HG02840 (cell line): ENCODE measurements at regions not wholly inside any gene's neighbourhood (a gene's known extent, or its start where the extent isn't known, plus 50 kb on each side); places are given as distances from the start of the nearest gene placed in this dataset.
"Not testable (repeated sequence)": the region's sequence is repeated elsewhere in the genome, so short reads cannot be mapped to it uniquely, and the experiment has no call there.

Source experiments
- ATAC-seq: cut with Tn5 transposase; IDR thresholded peaks from one replicate; pipeline ENCODE4 v1.9.1; 2021; ENCODE audit warnings: mild to moderate bottlenecking, moderate library complexity, moderate number of reproducible peaks; ENCODE audit not compliant: unreplicated experiment, low FRiP score

DNA sequence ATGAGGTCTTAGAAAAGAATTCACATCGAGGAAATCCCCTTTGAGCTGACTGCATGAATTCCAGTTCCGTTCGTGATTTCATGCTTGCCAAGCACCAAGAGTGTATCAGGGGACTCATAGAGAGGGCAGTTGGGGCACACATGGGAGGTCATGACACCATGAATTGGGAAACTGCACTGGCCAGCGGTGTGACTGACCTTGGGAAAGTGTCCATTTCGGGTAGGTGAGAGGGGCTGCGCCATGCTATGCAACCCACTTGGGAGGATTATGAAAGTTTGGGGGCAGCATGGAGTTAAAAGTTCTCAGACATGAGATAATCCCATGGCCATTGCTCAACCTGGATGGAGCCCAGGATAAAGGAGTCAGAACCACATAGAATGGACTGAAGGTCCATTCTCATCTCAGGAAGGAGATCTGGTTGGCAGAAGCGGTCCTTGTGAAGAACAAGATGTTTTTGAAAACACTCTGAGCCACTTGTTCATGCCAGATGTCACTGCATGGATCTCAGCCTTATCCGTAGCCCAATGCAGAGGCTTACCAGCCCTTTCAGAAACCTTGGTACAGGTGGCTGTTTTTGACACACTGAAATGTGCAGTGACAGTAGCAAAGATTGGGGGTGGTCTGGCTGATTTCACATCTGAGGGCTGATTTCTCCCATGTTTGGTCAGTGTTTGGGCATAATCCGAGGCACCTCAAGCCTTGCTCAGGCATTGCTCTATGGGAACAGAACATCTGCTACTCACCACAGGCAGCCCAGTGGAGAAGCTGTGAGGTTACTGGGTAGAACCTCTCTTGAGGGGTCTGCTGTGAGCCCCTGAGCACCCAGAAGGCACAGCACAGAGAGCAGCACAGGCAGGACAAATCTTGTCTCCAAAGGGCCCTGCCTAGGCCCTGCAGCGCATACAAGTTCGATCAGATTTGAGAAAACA lies 252.3 kb downstream of the CXCL12 start:
- no peak for ATAC-seq

DNA sequence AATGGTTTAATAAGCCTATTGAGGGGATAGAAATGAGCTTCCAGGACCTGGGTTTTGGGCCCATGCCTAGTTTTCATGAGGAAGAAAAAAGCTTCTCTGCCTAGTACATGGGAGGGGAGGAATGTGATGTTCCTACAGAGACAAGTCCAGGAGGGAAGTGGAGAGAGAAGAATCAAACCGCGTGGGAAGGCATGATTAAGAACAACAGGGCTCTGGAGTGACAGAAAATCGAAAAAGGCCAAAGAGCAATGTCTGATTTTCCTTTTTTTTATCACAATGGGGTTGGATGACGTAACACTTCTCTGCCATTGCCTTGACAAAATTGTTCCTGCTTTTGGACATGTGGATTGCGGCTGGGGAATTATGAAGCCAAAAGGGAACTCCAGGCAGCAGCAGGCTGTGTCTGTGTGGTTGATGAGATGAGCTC lies 258.6 kb downstream of the CXCL12 start:
- no peak for ATAC-seq

DNA sequence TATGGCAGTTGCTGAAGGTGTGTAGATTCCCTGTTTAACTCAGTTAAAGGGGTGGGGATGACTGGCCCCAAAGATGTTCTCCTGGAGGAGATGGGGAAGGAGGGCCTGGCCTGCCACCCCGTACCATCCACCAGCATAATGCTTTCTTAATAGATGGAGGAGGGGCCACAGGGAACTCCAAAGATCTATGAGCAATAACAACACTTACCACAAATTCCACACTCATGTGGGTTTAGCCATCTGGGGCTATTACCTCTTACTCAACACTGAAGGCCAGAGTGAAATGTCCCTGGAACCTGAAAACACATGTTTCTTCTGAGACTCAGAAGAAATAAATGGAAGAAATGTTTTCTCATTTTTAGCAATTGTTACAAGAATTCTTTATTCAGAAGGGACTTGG lies 259.0 kb downstream of the CXCL12 start:
- no peak for ATAC-seq

DNA sequence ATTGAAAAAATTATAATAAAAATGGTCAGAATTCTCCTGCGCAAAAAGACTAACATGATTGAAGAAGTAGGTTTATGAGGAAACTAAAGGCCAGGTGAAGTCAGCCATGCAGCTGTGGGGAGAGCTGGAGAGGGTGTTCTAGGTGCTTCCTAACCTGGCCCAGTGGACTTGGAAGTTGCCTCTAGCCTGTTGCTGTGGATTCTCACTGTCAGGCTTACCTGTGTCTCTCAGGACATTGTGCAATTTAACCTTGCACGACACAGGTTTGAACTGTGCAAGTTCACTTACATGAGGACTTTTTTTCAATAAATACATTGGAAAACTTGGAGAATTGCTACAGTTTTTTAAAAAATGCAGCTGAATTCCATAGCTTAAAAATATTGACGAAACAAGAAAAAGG lies 266.4 kb downstream of the CXCL12 start:
- ATAC-seq: no peak

DNA sequence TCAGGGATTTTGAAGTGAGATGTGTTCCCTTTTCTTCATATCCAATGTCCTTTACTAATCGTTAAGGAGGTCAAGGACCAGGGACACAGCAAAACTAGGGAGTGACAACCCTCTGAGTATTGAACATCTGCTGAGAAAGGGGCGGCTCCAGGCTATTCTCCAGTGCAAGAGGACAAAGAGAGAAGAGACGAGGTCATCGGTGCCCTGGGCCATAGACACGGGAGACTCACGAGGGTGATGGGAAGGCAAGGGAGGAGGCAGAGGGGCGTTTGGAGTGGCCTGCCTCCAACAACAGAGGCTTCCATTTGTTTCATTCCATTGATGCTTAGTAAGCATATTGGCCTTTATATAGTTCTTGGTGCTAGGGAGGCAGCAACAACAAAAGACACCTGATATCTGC lies 268.4 kb downstream of the CXCL12 start:
- no peak for ATAC-seq

DNA sequence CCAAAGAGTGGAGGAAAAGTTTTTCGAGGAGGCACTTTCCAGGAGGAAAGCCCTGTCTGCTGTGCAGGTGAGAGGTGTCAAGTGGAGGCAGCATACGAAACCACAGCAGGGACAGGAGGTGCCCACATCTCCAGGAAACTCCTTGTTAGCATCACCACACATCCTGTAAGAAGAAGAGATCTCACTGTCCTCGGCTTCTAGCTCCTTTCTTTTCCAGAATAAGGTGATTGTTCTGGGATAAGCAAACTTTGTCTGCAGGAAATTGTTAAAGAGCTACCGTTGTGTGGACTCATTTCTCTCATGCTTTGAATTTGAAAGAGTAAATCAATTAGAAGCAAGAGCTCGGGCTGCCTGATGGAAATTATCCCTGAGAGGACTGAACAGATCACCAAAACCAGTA lies 269.4 kb downstream of the CXCL12 start:
- ATAC-seq: no peak

DNA sequence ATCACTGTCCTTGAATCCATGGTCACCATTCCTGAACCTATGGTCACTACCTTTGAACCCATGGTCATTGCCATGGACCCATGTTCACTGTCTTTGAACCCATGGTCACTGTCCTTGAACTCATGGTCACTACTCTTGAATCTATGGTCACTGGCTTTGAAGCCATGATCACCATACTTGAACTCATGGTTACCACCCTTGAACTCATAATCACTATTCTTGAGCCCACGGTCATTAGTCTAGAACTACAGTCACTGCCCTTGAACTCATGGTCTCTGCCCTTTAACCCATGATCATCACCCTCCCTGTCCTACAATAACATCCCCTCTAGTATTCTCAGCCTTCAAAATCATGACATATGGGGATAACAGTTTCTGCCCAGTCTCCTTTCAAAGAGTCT lies 270.5 kb downstream of the CXCL12 start:
- no peak for ATAC-seq

DNA sequence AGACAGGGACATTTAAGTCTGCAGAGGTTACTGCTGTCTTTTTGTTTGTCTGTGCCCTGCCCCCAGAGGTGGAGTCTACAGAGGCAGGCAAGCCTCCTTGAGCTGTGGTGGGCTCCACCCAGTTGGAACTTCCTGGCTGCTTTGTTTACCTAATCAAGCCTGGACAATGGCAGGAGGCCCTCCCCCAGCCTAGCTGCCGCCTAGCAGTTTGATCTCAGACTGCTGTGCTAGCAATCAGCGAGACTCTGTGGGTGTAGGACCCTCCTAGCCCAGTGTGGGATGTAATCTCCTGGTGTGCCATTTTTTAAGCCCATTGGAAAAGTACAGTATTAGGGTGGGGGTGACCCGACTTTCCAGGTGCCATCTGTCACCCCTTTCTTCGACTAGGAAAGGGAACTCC lies 272.6 kb downstream of the CXCL12 start:
- ATAC-seq: not testable (repeated sequence)

DNA sequence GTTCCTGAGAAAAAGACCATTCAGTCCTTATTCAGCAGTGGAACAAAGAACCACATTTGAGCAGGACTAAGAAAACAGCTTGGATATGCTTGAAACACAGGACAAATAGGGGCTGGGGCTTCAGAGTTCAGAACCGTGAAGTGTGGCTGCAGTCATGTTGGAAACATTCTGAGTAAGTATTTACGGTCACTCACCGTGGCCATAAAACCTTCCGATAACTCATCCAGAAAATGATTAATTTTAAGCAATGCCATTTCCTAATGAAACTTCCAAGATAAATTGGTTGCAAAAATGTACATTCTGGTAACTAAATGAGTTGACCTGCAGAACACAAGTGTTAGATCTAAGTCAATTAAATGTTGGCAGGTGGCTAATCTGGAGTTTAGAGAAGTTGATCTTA lies 279.2 kb downstream of the CXCL12 start:
- no peak for ATAC-seq

DNA sequence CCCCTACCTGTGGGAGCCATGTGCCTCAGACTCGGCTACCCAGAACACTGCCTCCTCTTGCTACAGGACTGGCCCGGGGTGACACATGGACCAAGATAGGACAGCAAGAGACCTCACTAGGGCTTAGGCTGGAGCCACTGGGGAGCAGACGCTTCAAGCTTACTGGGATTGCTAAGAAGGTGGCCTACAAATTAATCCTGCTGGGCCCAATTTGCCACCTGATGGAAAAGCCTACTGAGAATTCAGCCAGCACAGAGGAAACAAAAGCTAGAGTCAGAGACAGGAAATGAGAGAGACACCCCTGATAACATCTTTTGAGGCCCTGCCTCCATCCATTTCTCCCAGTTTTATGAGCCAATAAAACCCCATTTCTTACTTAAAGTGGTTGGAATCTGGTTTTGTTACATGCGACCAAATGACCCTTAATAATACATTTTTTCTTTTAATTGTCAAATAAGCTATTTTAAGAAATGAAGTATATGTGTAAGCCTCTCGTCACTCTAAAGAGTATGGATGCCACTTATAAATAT lies 282.1 kb downstream of the CXCL12 start:
- ATAC-seq: no peak

DNA sequence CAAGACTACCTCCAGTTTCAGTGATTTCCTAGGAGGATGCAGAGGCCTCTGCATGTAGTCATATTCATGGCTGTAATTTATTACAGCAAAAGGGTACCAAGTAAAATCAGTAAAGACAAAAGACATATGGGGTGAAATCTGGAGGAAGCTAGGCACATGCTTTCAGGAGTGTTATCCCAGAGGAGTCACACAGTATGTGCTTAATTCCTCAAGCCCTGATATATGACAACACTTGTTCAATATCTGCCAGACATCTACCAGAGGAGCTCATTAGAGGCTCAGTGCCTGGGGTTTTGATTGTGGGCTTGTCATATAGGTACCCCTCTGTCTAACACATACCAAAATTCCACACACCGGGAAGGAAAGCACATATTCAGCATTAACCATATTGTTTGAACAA lies 283.8 kb downstream of the CXCL12 start:
- ATAC-seq: no peak

DNA sequence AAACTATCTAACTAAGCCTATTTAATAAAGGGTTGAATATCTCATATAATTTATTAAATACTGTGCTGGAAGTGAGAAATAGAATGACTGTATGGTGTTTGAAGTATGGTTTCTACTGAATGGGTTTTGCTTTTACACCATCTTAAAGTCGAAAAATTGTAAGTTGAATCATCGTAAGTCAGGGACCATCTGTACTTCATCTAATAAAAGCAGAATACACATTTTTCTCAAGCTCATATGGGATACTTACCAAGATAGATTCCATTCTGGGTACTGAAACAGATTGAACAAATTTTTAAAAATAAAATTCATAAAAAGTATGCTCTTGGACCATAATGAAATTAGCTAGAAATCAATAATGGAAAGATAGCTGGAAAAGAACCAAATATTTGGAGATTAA lies 285.4 kb downstream of the CXCL12 start:
- no peak for ATAC-seq

DNA sequence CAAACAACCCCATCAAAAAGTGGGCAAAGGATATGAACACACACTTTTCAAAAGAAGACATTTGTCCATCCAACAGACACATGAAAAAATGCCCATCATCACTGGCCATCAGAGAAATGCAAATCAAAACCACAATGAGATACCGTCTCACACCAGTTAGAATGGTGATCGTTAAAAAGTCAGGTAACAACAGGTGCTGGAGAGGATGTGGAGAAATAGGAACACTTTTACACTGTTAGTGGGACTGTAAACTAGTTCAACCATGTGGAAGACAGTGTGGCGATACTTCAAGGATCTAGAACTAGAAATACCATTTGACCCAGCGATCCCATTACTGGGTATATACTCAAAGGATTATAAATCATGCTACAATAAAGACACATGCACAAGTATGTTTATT lies 288.7 kb downstream of the CXCL12 start:
- ATAC-seq: not testable (repeated sequence)

DNA sequence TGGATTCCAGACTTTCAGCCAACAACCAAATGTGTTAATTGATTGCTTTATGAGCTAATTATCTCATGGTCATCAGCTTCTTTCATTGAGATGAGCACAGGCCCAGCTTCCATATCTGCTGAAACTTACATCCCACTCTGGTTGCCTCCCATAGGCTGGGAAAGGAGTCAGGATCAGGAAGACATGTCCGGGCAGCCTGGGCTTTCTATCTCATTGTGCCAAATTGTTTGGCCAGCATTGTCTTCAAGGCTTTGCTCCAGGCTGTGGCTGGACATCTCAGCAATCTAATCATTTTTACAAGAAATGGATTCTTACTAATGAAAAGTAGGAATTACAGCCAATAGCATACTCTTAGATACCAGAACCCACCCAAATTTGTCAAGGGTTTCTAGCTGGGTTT lies 295.2 kb downstream of the CXCL12 start:
- ATAC-seq: no peak

DNA sequence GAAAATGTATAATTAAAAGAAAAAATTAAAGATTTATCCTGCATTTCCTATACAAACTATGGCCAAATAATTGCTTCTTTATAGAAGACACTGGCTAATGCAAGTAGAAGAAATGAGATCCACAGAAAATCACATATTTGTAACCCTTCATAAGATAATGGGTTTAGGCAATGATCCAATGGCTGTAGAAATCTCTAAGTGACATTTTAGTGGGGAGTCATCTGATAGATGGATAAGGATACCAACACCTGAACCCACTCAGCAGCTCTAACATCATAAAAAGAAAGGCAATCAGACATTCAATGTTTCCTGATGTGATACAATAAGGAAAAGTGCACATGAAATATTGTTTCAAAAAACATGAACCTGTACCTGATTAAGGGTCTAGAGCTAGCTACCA lies 297.5 kb downstream of the CXCL12 start:
- ATAC-seq: no peak

DNA sequence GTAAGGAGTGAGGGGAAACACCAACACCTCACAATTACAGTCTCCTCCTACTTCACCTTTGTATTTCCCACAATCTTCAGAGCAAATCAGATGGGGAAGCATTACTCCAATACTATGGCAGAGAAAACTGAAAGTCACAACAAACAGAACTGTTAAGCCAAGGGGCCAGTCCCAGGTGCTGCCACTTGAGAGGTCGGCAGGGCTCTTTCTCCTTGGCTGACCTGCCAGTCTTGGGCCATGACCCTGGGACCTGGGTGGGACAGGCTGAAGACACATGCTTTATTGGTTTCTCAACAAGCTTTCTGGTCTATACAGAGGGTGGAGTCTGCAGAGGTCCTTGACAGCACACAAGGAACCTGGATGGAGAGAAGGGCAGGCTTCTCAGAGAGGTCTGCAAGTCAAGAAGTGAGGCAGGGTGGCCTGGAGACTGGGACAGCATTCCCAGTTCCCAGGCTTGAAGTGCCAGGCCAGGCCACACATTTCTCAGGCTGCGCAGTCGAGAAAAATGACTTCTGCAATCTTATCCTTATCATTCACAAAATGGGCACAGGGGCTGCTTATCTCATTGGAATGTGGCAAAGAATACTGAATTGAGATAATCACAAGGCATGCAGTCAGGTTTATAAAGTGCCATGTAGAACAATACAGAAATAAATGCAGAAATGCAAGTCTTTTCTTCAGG lies 301.0 kb downstream of the CXCL12 start:
- no peak for ATAC-seq

DNA sequence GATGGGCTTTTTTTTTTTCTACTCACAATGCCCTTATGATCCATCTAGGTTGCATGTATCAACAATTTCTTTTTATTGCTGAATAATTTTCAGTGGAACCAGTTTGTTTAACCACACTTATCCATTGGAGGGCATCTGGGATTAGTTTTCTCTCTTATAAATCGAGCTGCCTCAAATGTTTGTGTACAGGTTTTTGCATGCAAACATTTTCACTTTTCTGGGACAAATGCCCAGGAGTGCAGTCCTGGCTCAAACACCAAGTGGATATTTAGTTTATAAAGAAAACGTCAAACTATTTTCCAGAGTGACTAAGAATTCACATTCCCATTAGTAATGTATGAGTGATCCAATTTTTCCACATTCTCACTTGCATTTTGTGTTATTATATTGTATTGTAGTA lies 313.4 kb downstream of the CXCL12 start:
- no peak for ATAC-seq

DNA sequence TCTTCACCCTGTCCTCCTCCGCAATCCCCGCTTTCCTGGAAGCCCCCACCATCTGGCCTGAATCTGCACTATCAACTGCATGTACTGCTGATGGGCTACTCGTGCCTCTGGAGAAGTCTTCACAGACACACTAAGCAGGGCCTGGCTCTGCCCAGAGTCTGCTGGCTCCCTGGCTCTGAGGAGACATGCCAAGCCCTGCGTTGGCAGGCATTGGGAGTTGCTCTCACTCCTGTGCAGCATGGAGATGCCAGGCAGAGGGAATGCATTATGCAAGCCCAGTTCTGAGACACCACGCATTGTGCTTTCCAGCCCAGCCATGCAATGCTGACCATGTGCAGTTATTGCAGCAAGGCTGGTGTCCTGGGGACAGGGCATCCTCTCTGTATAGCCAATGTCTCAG lies 314.6 kb downstream of the CXCL12 start:
- ATAC-seq: no peak

DNA sequence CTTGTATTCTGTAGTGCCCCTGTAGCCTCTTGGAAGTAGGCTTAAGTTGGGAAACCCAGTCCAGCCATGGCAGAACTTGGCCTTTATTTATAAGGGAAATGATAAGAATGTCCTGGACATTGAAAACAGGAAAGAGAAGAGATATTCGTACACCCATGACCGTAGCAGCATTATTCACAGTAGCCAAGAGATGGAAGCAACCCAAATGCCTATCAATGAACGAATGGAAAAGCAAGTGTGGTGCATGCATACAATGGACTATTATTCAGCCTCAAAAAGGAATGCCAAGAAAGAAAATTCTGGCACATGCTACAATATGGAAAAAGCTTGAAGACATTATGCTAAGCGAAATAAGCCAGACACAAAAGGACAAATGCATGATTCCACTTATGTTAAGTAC lies 315.3 kb downstream of the CXCL12 start:
- no peak for ATAC-seq

DNA sequence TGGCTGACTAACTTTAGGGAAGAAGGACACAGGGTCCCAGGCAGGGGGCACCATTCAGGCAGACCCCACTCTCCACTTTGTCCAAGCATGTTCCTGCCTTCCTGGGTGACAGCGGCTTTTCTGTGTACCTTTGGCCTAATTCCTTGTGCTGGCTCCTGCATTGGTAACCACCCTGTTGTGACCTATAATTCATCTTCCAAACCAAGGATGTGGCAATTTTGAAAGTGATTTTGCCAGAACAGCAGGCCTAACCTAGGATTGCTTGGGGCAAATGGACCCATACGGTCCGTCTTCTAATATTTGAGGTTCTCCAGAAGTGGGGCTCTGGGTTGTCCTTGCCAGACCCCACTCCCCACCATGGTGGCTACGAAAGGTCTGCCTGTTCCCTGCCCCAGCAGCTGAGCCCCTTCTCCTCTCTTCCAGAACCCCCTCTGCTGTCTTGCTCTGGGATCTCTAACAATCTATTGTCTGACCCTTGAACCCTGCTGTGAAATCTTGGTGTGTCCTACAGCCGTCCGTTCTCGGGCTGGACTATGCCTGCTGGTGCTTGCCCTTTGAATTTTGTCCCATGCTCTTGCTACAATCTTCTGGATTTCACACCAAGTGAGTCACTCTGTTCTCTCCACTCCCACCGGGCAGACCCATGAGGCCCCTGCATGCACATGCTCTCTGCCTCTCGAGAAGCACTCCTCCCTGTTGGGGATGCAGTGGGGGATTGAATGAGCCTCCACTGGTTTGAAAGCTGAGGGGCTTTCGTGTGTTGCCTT lies 316.0 kb downstream of the CXCL12 start:
- ATAC-seq: no peak

DNA sequence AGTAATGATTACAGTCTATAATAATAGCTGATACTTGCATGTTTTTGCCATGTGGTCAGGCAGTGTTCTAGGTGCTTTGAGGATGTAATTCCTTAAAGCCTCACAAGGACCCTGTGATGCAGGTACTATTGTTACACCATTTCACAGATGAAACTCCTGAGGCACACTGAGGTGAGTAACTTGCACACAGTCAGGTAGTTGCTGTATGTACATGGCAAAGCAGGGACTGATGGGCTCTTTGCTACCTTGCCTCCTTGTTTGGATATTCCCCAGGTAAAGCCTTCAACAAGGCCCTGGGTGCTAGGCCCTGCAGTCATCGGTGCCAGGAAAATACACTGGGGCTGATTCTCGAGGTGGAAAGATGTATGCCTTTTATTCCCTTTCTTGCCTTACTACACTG lies 317.5 kb downstream of the CXCL12 start:
- ATAC-seq: no peak
